OCI-LY7 (cell line): ENCODE measurements at regions not wholly inside any gene's neighbourhood (a gene's known extent, or its start where the extent isn't known, plus 50 kb on each side); places are given as distances from the start of the nearest gene placed in this dataset.

Experiments used
- CTCF ChIP-seq: fragments of 200-600 bp; sonication (generic); conservative IDR thresholded peaks from 2 replicates; pipeline ENCODE4 v1.5.1; 2014; ENCODE audit warnings: mild to moderate bottlenecking, antibody characterized with exemption, low read length, moderate library complexity, mixed read lengths
- EZH2phosphoT487 ChIP-seq: fragments of 200-600 bp; sonication (generic); IDR thresholded peaks from 2 replicates; pipeline ENCODE4 v1.6.1; 2018; ENCODE audit warnings: low read depth, borderline replicate concordance, mild to moderate bottlenecking, mixed run types, antibody characterized with exemption, low read length, moderate library complexity, mixed read lengths

- TF ChIP-seq CTCF (no peak), EZH2phosphoT487 (no peak)
These were observed 155.1 kb upstream of the FAM13C start for GRCh38 chr10:59517341-59517899.
